PC-9 (cell line): ENCODE measurements at regions not wholly inside any gene's neighbourhood (a gene's known extent, or its start where the extent isn't known, plus 50 kb on each side); places are given as distances from the start of the nearest gene placed in this dataset.

Experiments used
- BruUV-seq: library from RNA; stranded (reverse); fragments of 400-500 nt; replicated peaks from 2 replicates; lab custom pipeline; 2021; lab: Mats Ljungman, UMichigan
- CTCF ChIA-PET: fragments of 300-600 bp; sonication (Branson Sonifier 250); formaldehyde crosslinking; loops from one replicate; lab custom pipeline; 2022; ENCODE audit warnings: antibody characterized with exemption; lab: Charles Lee
- POLR2A ChIA-PET: fragments of 300-600 bp; sonication (Branson Sonifier 250); formaldehyde crosslinking; loops from one replicate; lab custom pipeline; 2022; ENCODE audit warnings: antibody characterized with exemption; ENCODE audit not compliant: unreplicated experiment; lab: Charles Lee
- DNase-seq, 2 experiments: peaks; one replicate each; pipeline versions ENCODE4 v3.0.0 to v3.0.0-alpha.2; 2015 to 2022; ENCODE audit warnings: mixed read lengths in 1 of 2
- H2AFZ ChIP-seq: fragments of 200-600 bp; sonication (generic); 2 replicates; pipeline ENCODE4 v1.8.1; 2017; ENCODE audit warnings: antibody characterized with exemption
- H3F3A ChIP-seq: fragments of 200-600 bp; sonication (generic); 2 replicates; pipeline ENCODE4 v1.8.1; 2017; ENCODE audit warnings: antibody characterized with exemption, mild to moderate bottlenecking, low read depth; ENCODE audit not compliant: insufficient read depth
- H3K27ac ChIP-seq: fragments of 200-600 bp; sonication (generic); 2 replicates; pipeline ENCODE4 v1.6.1; 2016; ENCODE audit warnings: mixed run types
- H3K27me3 ChIP-seq: fragments of 200-600 bp; sonication (generic); 2 replicates; pipeline ENCODE4 v1.6.1; 2016; ENCODE audit warnings: low read depth, mixed run types; ENCODE audit not compliant: insufficient read depth
- H3K36me3 ChIP-seq: fragments of 200-600 bp; sonication (generic); 2 replicates; pipeline ENCODE4 v1.6.1; 2016; ENCODE audit warnings: low read depth, mixed run types
- H3K4me1 ChIP-seq: fragments of 200-600 bp; sonication (generic); replicated peaks from 2 replicates; pipeline ENCODE4 v1.6.1; 2016; ENCODE audit warnings: mixed run types; ENCODE audit not compliant: insufficient read depth
- H3K4me2 ChIP-seq: fragments of 200-600 bp; sonication (generic); 2 replicates; pipeline ENCODE4 v1.6.1; 2017; ENCODE audit warnings: mixed run types
- H3K4me3 ChIP-seq: fragments of 200-600 bp; sonication (generic); 2 replicates; pipeline ENCODE4 v1.6.1; 2016; ENCODE audit warnings: mixed run types
- H3K79me2 ChIP-seq: fragments of 200-600 bp; sonication (generic); 2 replicates; pipeline ENCODE4 v1.6.1; 2017; ENCODE audit warnings: low read depth, mixed run types
- H3K9me2 ChIP-seq: fragments of 200-600 bp; sonication (generic); 2 replicates; pipeline ENCODE4 v1.8.1; 2017; ENCODE audit warnings: mild to moderate bottlenecking; ENCODE audit not compliant: insufficient read depth
- H3K9me3 ChIP-seq: fragments of 200-600 bp; sonication (generic); 2 replicates; pipeline ENCODE4 v1.8.1; 2016; ENCODE audit warnings: low read depth; ENCODE audit not compliant: insufficient read depth
- H4K20me1 ChIP-seq: fragments of 200-600 bp; sonication (generic); 2 replicates; pipeline ENCODE4 v1.8.1; 2017; ENCODE audit not compliant: insufficient read depth
- CTCF ChIP-seq: fragments of 200-600 bp; sonication (generic); conservative IDR thresholded peaks from 2 replicates; pipeline ENCODE4 v1.6.1; 2017; ENCODE audit warnings: mixed run types, antibody characterized with exemption, mild to moderate bottlenecking, moderate library complexity
- EZH2 ChIP-seq: fragments of 200-600 bp; sonication (generic); IDR thresholded peaks from 2 replicates; pipeline ENCODE4 v1.8.0; 2017; ENCODE audit warnings: antibody characterized with exemption, low read depth
- intact Hi-C: fragments of 100-400 bp; cut with micrococcal nuclease; formaldehyde crosslinking; loops from one replicate; pipeline ENCODE4 v1.10.0; 2022; ENCODE audit not compliant: unreplicated experiment

GRCh38 chr20:4511776-4512175 is 174.5 kb upstream of the PRNP start:
- Histone ChIP-seq H2AFZ (no peak overlapping the region), H3K4me3 (no peak overlapping the region), H3K9me2 (no peaks in the 10 kb centered on the region), H3F3A (peaks cover 12% of the 10 kb centered on the region), H3K27ac (no peak overlapping the region), H3K4me1 (peaks cover 28% of the 10 kb centered on the region), H3K9me3 (peaks cover 19% of the 10 kb centered on the region; the same call in 1 of the 2 replicates), H3K27me3 (no peaks in the 10 kb centered on the region), H3K4me2 (no peak overlapping the region), H3K79me2 (no peaks in the 10 kb centered on the region), H4K20me1 (no peaks in the 10 kb centered on the region), H3K36me3 (no peaks in the 10 kb centered on the region; the same call in 1 of the 2 replicates)
- TF ChIP-seq CTCF (no peak), EZH2 (no peak)
- BruUV-seq = no TSS peak
- ChIA-PET POLR2A (no interaction called here), CTCF (no interaction called here)
- intact Hi-C loops = loop anchor here (2.0 to 5.0 kb wide), 2 partner anchors 53 to 81 kb away; no protein-coding TSS in a partner anchor
- no peak for DNase-seq

GRCh38 chr20:4509825-4510522 is 176.3 kb upstream of the PRNP start:
- H3K36me3 ChIP-seq = no peaks in the 10 kb centered on the region; the same call in 1 of the 2 replicates
- H3K9me2 ChIP-seq = no peaks in the 10 kb centered on the region
- TF ChIP-seq EZH2 (no peak), CTCF (no peak)
- no peaks in the 10 kb centered on the region for H3K27me3 ChIP-seq
- no peak overlapping the region for H3K4me2 ChIP-seq
- no peak overlapping the region for H2AFZ ChIP-seq
- H3K9me3 ChIP-seq = peaks cover 19% of the 10 kb centered on the region; the same call in 1 of the 2 replicates
- no peaks in the 10 kb centered on the region for H4K20me1 ChIP-seq
- intact Hi-C loops = loop anchor here (5.0 kb wide), 1 partner anchor 82 kb away; no protein-coding TSS in a partner anchor
- H3F3A ChIP-seq = peaks cover 12% of the 10 kb centered on the region
- H3K4me1 ChIP-seq = peaks cover 28% of the 10 kb centered on the region
- no peak overlapping the region for H3K4me3 ChIP-seq
- no peak for DNase-seq
- POLR2A ChIA-PET = no interaction called here
- H3K79me2 ChIP-seq = no peaks in the 10 kb centered on the region
- no peak overlapping the region for H3K27ac ChIP-seq
- BruUV-seq = no TSS peak
- CTCF ChIA-PET = no interaction called here

GRCh38 chr20:4508773-4509172 is 177.5 kb upstream of the PRNP start:
- intact Hi-C loops = no loop called here
- no peak for DNase-seq
- POLR2A ChIA-PET = no interaction called here
- no peaks in the 10 kb centered on the region for H4K20me1 ChIP-seq
- no peaks in the 10 kb centered on the region for H3K9me2 ChIP-seq
- no peaks in the 10 kb centered on the region for H3K79me2 ChIP-seq
- peaks cover 16% of the 10 kb centered on the region for H3K4me1 ChIP-seq
- no TSS peak for BruUV-seq
- H3K27ac ChIP-seq = no peak overlapping the region
- TF ChIP-seq CTCF = no peak
- TF ChIP-seq EZH2 = no peak
- no peak overlapping the region for H3K4me2 ChIP-seq
- peaks cover 19% of the 10 kb centered on the region; the same call in 1 of the 2 replicates for H3K9me3 ChIP-seq
- H3F3A ChIP-seq = peaks cover 8% of the 10 kb centered on the region
- no peaks in the 10 kb centered on the region; the same call in 1 of the 2 replicates for H3K36me3 ChIP-seq
- CTCF ChIA-PET = no interaction called here
- H3K4me3 ChIP-seq = no peak overlapping the region
- H2AFZ ChIP-seq = no peak overlapping the region
- H3K27me3 ChIP-seq = no peaks in the 10 kb centered on the region
